ENCODE measurements at regions not wholly inside any gene's neighbourhood (a gene's known extent, or its start where the extent isn't known, plus 50 kb on each side); places are given as distances from the start of the nearest gene placed in this dataset.
"Not testable (repeated sequence)": the region's sequence is repeated elsewhere in the genome, so short reads cannot be mapped to it uniquely, and the experiment has no call there.

DNA sequence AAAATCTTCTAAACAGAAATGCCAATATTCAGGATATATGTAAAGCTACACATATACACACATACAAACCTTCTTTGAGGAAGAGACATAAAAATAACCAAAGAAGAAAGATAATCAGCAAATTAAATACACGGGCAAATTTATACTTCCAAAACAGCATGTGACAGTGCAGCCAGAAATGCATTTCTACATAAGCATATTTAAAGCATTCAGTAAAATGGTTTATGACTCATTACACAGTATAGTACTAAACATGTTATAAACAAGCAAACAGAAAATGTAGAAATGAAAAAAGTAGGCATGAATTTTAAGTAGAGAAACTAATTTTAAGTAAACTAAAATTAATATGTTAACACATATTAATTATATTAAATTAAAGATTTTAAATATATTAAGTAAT lies 1717.2 kb downstream of the OTOL1 start:
- DNase-seq (ENCODE audit: low read depth in 2 of 2): no peak

DNA sequence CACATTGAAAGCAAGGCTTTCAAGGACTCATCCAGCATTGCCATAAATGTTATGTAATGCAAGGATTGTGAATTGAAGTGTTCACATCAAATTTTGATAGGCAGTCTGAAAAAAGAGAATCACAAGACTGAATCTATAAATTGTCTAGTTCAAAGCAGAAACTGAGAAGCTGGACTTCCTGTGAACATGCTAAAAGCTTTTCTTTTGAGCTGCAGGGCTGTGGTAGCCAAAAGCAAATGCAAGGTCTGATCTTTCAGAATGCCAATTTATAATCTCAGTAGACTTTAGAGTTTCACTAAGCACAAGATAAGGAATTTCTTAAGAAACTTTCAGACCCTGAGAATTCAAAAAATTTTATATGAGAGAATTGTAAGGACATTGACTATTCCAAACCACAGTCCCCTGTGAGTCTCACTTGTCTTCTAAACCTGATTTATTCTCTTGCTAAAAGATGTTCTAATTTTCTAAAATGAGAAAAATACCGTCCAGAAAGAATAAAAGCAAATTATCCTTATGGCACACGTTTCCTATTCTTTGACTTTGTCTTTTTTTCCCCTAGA lies 1700.3 kb downstream of the OTOL1 start:
- DNase-seq (ENCODE audit: low read depth in 2 of 2): no peak

DNA sequence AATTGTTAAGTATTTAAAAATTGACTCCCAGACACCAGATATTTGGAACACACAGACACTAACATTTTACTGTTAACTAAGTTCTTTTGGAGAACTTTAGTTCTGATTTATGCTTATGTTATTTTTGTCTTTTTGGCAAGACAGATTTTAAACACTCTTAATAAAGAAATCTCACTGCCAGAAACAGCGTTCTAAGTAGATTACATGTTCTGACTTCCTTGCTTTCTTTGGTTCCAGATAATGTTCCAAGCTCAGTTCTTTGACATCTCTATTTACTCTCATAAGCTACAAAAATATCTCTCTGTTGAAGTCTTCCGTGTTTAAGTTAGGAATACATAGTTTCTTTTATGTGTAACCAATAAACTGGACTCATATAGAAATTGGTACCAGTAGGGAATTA lies 1699.6 kb downstream of the OTOL1 start:
- no peak for DNase-seq (ENCODE audit: low read depth in 2 of 2)

DNA sequence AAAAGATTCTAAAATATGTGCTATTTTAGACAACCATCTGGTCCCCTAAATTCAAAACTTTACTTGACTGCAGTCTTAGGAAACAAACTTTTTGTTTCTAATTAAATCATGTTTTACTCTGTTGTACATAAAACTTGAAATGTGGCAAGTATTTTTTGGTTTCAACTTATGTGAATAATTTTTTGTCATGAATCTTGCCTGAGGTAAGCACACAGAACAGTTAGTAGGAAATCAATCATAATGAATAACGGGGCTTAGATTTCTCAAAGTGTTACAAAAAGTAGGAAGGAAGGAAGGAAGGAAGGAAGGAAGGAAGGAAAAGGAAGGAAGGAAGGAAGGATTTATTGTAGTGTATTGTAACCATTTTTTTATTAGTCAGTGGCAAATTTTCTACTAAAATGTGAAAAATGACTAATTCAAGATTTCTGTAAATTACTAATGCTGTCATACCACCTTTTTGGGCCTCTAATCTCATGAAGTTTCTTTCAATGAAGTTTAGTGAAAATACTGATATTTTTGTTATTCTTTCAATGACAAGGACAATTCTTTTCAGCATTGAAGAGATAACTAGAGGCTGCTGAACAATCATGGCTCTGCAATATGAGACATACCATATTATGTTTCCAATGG lies 1689.2 kb downstream of the OTOL1 start:
- no peak for DNase-seq (ENCODE audit: low read depth in 2 of 2)

DNA sequence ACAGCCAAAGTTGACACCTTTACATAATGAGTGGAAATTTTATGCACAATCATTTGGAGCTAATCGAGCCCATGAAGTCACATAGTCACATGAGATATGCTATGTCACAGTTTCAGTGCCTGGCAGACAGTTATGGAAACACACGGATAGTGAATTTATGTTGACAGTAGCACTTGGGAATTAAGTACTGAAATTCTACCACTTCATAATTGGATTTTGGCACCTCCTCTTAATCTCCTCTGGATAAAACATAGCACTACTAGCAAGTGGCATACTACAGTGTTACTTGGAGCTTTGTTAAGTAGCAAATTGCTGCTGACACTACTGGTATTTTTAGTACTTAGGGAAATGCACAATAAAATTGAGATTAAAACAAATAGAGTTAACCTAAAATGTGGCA lies 1679.4 kb downstream of the OTOL1 start:
- no peak for DNase-seq (ENCODE audit: low read depth in 2 of 2)

DNA sequence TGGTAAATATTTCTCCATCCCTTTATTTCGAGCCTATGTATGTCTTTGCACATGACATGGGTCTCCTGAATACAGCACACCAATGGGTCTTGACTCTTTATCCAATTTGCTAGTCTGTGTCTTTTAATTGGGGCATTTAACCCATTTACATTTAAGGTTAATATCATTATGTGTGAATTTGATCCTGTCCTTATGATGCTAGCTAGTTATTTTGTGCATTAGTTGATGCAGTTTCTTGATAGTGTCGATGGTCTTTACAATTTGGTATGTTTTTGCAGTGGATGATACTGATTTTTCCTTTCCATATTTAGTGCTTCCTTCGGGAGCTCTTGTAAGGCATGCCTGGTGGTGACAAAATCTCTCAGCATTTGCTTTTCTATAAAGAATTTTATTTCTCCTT lies 1675.9 kb downstream of the OTOL1 start:
- not testable (repeated sequence) for DNase-seq (ENCODE audit: low read depth in 2 of 2)

DNA sequence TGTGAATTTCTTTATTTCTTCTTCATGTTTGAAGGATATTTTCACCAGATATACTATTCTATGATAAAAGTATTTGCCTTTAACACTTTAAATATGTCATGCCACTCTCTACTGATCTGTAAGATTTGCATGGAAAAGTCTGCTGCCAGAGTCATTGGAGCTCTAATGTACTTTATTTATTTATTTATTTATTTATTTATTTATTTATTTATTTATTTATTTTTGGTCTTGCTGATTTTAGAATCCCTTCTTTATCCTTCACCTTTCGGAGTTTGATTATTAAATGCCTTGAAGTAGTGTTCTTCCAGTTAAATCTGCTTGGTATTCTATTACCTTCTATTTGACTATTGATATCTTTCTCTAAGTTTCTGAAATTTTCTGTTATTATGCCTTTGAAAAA lies 1669.6 kb downstream of the OTOL1 start:
- DNase-seq (ENCODE audit: low read depth in 2 of 2): no peak

DNA sequence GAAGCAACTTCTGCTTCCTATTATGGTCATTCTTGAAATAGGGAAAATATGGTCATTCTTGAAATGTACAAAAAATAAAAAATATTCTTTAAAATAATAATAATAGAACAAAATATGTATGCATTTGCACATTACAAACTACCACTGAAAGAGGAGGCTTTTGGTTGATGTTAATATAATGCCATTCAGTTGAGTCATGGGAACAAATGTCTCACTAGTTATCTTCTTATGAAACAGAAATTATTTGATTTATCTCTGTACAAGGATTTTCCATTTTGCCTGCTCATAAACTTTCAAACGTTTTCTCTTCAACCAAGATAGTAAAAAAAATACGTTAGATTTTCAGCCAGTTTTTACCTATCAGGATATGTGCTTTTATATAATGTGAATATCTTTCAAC lies 1662.7 kb downstream of the OTOL1 start:
- no peak for DNase-seq (ENCODE audit: low read depth in 2 of 2)

DNA sequence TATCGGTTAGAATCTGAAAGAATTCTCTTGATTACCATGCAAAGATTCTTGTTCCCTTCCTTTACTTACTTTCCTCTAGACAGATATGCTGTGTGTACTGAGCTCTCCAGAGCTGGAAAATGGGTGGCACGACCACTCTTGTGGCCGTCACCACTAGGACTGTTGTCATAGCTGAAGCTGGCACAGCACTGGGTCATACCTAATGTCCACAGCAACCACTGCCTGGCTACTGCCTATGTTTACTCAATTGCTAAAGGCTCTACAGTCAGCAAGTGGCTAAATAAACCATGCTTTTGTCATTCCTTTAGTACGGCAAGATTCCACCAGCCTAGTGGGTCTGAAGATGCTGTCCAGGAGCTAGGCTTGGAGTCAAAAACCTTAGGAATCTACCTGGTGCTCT lies 1643.0 kb downstream of the OTOL1 start:
- no peak for DNase-seq (ENCODE audit: low read depth in 2 of 2)

DNA sequence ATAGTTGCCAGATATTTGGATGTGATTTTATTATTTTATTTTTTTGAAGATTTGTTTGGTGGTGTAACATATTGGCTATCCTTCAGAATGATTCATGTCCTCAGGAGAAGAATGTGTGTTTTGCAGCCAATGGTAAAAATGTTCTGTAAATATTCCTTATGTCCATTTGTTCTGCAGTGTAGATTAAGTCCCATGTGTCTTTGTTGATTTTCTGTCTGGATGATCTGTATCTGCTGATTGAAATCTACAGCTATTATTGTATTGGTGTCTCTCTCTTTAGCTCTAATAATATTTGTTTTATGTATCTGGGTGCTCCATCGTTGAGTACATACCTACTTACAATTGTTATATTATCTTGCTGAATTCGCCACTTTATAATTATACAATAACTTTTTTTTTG lies 1641.7 kb downstream of the OTOL1 start:
- no peak for DNase-seq (ENCODE audit: low read depth in 2 of 2)

DNA sequence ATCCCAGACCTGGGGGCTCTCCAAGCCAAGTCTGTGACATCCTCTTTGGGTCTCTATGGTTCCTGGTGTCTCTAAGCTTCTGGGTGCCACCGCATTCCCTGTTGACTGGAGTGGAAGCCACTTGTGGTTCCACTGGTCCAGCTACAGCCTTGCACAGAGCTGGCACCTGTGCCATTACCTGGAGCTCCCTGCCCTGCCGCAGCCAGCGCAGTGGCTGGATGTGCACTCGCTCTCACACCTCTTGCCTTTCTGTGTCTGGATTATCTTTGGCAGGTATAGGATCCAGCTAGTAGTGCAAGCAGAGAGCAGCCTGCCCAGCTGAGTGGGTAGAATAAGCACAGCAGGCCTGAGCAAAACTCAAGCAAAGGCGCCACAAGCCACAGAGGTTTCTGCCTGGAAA lies 1635.5 kb downstream of the OTOL1 start:
- DNase-seq (ENCODE audit: low read depth in 2 of 2): no peak

DNA sequence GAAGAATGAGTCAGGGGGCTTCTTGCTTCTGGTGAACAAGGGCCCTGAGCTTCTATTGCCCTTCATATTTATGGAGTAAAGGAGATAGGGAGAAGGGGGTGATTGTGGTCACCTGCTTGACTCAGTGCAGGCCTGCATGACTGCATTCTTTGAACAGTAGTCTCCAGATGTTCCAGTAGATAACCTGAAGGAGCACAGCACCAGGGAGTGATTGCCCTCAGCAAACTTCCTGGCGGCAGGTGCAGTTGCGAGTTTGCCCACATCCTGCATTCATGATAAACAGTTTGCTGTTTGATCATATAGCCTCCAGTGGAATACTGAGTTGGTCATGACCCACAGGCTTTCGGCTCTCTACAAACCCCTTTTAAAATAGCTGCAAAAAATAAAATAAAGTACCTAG lies 1632.7 kb downstream of the OTOL1 start:
- no peak for DNase-seq (ENCODE audit: low read depth in 2 of 2)

DNA sequence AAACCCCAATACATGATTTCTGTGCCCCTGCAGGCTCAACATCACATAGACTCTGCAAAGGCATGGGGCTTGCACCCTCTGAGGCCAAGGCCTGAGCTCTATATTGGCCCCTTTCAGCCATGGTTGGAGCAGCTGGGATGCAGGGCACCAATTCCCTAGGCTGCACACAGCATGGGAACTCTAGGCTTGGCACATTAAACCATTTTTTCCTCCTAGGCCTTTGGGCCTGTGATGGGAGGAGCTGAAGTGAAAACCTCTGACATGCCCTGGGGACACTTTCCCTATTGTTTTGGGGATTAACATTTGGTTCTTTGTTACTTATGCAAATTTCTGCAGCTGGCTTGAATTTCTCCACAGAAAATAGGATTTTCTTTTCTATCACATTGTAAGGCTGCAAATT lies 1629.5 kb downstream of the OTOL1 start:
- no peak for DNase-seq (ENCODE audit: low read depth in 2 of 2)

Data from stimulated activated CD4-positive, alpha-beta T cell treated with anti-CD3 and anti-CD28 coated beads, Interleukin-1b, Interleukin-23, amount 100 ng/mL, for 4 hours (primary cell).